K562 (cell line): ENCODE measurements at regions not wholly inside any gene's neighbourhood (a gene's known extent, or its start where the extent isn't known, plus 50 kb on each side); places are given as distances from the start of the nearest gene placed in this dataset.

Experiments
- ATAC-seq: fragments of 200-7000 bp; cut with Tn5 transposase; 3 replicates; pipeline ENCODE4 v1.9.1; 2020; ENCODE audit warnings: moderate library complexity
- BruUV-seq: library from RNA; stranded (reverse); fragments of 400-500 nt; replicated peaks from 2 replicates; lab custom pipeline; 2021; lab: Mats Ljungman, UMichigan
- CTCF ChIA-PET: fragments of 300-600 bp; formaldehyde crosslinking; extraction: SDS; loops from one replicate; lab custom pipeline; 2021; ENCODE audit warnings: low intra/inter-chr PET ratio; lab: Yijun Ruan, JAX
- POLR2A ChIA-PET: fragments of 300-600, 350-650 bp; sonication (Branson Sonifier 250); formaldehyde crosslinking; extraction: SDS; loops from one replicate; lab custom pipeline; 2021; ENCODE audit warnings: antibody characterized with exemption, inconsistent platforms; lab: Yijun Ruan, JAX
- DNase-seq, 4 experiments: peaks; one replicate each; pipeline versions ENCODE4 v3.0.0 to v3.0.0-alpha.2; 2011 to 2018; ENCODE audit warnings: low spot score in 3 of 4, mixed read lengths in 3 of 4; ENCODE audit errors: extremely low read depth in 1 of 4
- FAIRE-seq: peaks from 2 replicates; lab custom pipeline; 2011; peaks lifted over from hg19 to GRCh38; lab: Jason Lieb, UNC
- H2AFZ ChIP-seq: 2 replicates; pipeline ENCODE4 v1.6.0; 2011; ENCODE audit warnings: low read depth, low read length, control low read depth, inconsistent platforms
- H3K27ac ChIP-seq: fragments of 200-600 bp; 3 replicates; pipeline ENCODE4 v1.8.0; 2011; ENCODE audit warnings: low read depth, mild to moderate bottlenecking, control low read depth, inconsistent platforms, low read length, moderate library complexity, mixed read lengths; ENCODE audit errors: extremely low read depth
- H3K27me3 ChIP-seq, 2 experiments: fragments of 300-600 bp in 1 of 2; 2 replicates in 1 of 2; 3 replicates in 1 of 2; pipeline versions ENCODE4 v1.6.0 to v1.8.0; 2011; ENCODE audit warnings: inconsistent platforms in 2 of 2, low read length in 2 of 2, mild to moderate bottlenecking in 1 of 2, mixed read lengths in 1 of 2, moderate library complexity in 1 of 2; ENCODE audit not compliant: control insufficient read depth in 2 of 2, insufficient read depth in 2 of 2
- H3K36me3 ChIP-seq: fragments of 300-600 bp; 3 replicates; pipeline ENCODE4 v1.8.0; 2011; ENCODE audit warnings: mild to moderate bottlenecking, low read length, inconsistent platforms; ENCODE audit not compliant: control insufficient read depth, insufficient read depth
- H3K4me1 ChIP-seq, 2 experiments: fragments of 200-600 bp in 1 of 2; replicated peaks in 1 of 2; 2 replicates in 1 of 2; 3 replicates in 1 of 2; pipeline versions ENCODE4 v1.5.1 to v1.8.0; 2011; ENCODE audit warnings: inconsistent platforms in 2 of 2, low read length in 2 of 2, mild to moderate bottlenecking in 1 of 2, mixed read lengths in 1 of 2, moderate library complexity in 1 of 2; ENCODE audit not compliant: control insufficient read depth in 2 of 2, insufficient read depth in 2 of 2
- H3K4me2 ChIP-seq: 2 replicates; pipeline ENCODE4 v1.6.1; 2011; ENCODE audit warnings: low read length, control low read depth, inconsistent platforms, mixed read lengths; ENCODE audit not compliant: insufficient read depth
- H3K4me3 ChIP-seq: fragments of 200-600 bp; sonication (generic), shearing (Covaris generic); 2 replicates; pipeline ENCODE4 v1.5.1; 2016; ENCODE audit warnings: control low read depth, inconsistent platforms
- H3K79me2 ChIP-seq: fragments of 200-600 bp; 3 replicates; pipeline ENCODE4 v1.8.0; 2011; ENCODE audit warnings: low read length, inconsistent platforms; ENCODE audit not compliant: control insufficient read depth, insufficient read depth
- H3K9ac ChIP-seq, 2 experiments: 2 replicates each; pipeline versions ENCODE4 v1.6.0 to v1.6.1; 2011; ENCODE audit warnings: low read depth in 2 of 2, low read length in 2 of 2, control low read depth in 1 of 2, inconsistent platforms in 1 of 2, mild to moderate bottlenecking in 1 of 2, mixed read lengths in 1 of 2; ENCODE audit not compliant: insufficient read depth in 1 of 2
- H3K9me1 ChIP-seq: one replicate; pipeline ENCODE4 v1.6.0; 2011; ENCODE audit warnings: inconsistent platforms, mild to moderate bottlenecking, low read length, moderate library complexity; ENCODE audit not compliant: control insufficient read depth, insufficient read depth
- H3K9me3 ChIP-seq: replicated peaks from 2 replicates; pipeline ENCODE4 v1.5.1; 2011; ENCODE audit warnings: low read depth, low read length, inconsistent platforms; ENCODE audit not compliant: control insufficient read depth, insufficient read depth
- H4K20me1 ChIP-seq: replicated peaks from 2 replicates; pipeline ENCODE4 v1.6.1; 2011; ENCODE audit warnings: low read length, inconsistent platforms, mixed read lengths; ENCODE audit not compliant: control insufficient read depth, insufficient read depth
- CTCFL ChIP-seq: IDR thresholded peaks from 2 replicates; pipeline ENCODE4 v1.6.1; 2011; ENCODE audit warnings: borderline replicate concordance, low read depth, mild to moderate bottlenecking, moderate library complexity, low read length; ENCODE audit not compliant: insufficient read depth, poor library complexity, severe bottlenecking
- DLX4 ChIP-seq: fragments of 250-450 bp; sonication (Bioruptor Pico); IDR thresholded peaks from 2 replicates; pipeline ENCODE4 v1.6.1; 2021; ENCODE audit warnings: mild to moderate bottlenecking
- DPF2 ChIP-seq: fragments of 450-650 bp; IDR thresholded peaks from 2 replicates; pipeline ENCODE4 v1.6.1; 2016
- EP400 ChIP-seq: fragments of 450-650 bp; IDR thresholded peaks from 2 replicates; pipeline ENCODE4 v1.6.1; 2017; ENCODE audit warnings: antibody characterized with exemption, mild to moderate bottlenecking, moderate library complexity
- EZH2 ChIP-seq: IDR thresholded peaks from 2 replicates; pipeline ENCODE4 v1.6.1; 2012; ENCODE audit warnings: low read depth, mild to moderate bottlenecking, inconsistent platforms, low read length, borderline replicate concordance
- MYNN ChIP-seq, 2 experiments: sonication (generic); formaldehyde crosslinking in 1 of 2; IDR thresholded peaks; 2 replicates each; pipeline versions ENCODE4 v1.5.0 to v1.6.1; 2016 to 2020; ENCODE audit warnings: antibody characterized with exemption in 1 of 2, missing genetic modification reagents in 1 of 2
- NFE2L1 ChIP-seq: fragments of 450-650 bp; IDR thresholded peaks from 2 replicates; pipeline ENCODE4 v1.6.1; 2016; ENCODE audit warnings: missing genetic modification characterization, low read depth, mild to moderate bottlenecking, missing compliant biosample characterization, moderate library complexity, borderline replicate concordance
- NFIC ChIP-seq: fragments of 450-650 bp; IDR thresholded peaks from 2 replicates; pipeline ENCODE4 v1.6.1; 2017; ENCODE audit warnings: mild to moderate bottlenecking, inconsistent platforms
- SPI1 ChIP-seq: IDR thresholded peaks from 2 replicates; pipeline ENCODE4 v1.6.1; 2011; ENCODE audit warnings: low read depth, low read length, control low read depth, borderline replicate concordance
- TCF15 ChIP-seq: fragments of 250-450 bp; sonication (Bioruptor Pico); IDR thresholded peaks from 2 replicates; pipeline ENCODE4 v1.8.0; 2022; ENCODE audit warnings: moderate library complexity, mild to moderate bottlenecking, inconsistent platforms
- ZFP1 ChIP-seq: fragments of 450-650 bp; formaldehyde crosslinking; IDR thresholded peaks from 2 replicates; pipeline ENCODE4 v1.4.0; 2020; ENCODE audit warnings: mild to moderate bottlenecking, mixed read lengths
- WGBS: fragments of 100-300 bp; shearing (Covaris generic); methylation state at CpG from one replicate; pipeline ENCODE4 v1.1.6; 2016; ENCODE audit warnings: low coverage, mixed read lengths; ENCODE audit not compliant: insufficient coverage; ENCODE audit errors: missing lambda C conversion rate; 5-methylcytosine and 5-hydroxymethylcytosine counted together
- in situ Hi-C: fragments of 300-500 bp; cut with MboI; formaldehyde crosslinking; loops from 4 replicates; pipeline ENCODE4 v1.15.0; 2018; ENCODE audit warnings: inconsistent platforms, mixed read lengths
- intact Hi-C: fragments of 100-400 bp; cut with micrococcal nuclease; formaldehyde crosslinking; loops from 2 replicates; pipeline ENCODE4 v1.14.2; 2022

GRCh38 chr11:44483919-44484610 lies 81.4 kb upstream of the CD82 start:
- POLR2A ChIA-PET: no interaction called here
- Histone ChIP-seq H4K20me1 (no peaks in the 10 kb centered on the region), H2AFZ (no peak overlapping the region), H3K36me3 (no peaks in the 10 kb centered on the region), H3K27me3 (peaks cover 0 to 6% of the 10 kb centered on the region in 2 experiments; a peak in 2 of 5 replicates), H3K27ac (no peak overlapping the region), H3K79me2 (no peaks in the 10 kb centered on the region), H3K9me1 (no peaks in the 10 kb centered on the region), H3K9ac (no peak overlapping the region), H3K4me2 (no peak overlapping the region), H3K9me3 (no peaks in the 10 kb centered on the region), H3K4me1 (no peaks in the 10 kb centered on the region), H3K4me3 (no peak overlapping the region)
- CTCF ChIA-PET: interaction anchor here (0.6 to 1.6 kb wide), 4 partner anchors 186 to 351 kb away, joined by 3 to 6 read pairs (median 4); no protein-coding TSS in a partner anchor
- BruUV-seq: no TSS peak
- WGBS: 15% methylated on average over 10 of the region's 10 CpGs
- in situ Hi-C loops (no loop called here), intact Hi-C loops (no loop called here)
- FAIRE-seq (peak; percentile 23), DNase-seq (peak; percentile 39 to 47 (median 40)), ATAC-seq (peak; percentile 75)
- TF ChIP-seq EZH2 (no peak), DPF2 (no peak), EP400 (no peak), CTCFL (peak; percentile 54), DLX4 (CRISPR knock-in tag) (no peak), ZFP1 (CRISPR knock-in tag) (no peak), TCF15 (CRISPR knock-in tag) (no peak), SPI1 (no peak), NFE2L1 (tag) (no peak), NFIC (no peak), MYNN (IDR thresholded peaks at IDR 0.05) (no peak), MYNN (CRISPR knock-in tag; IDR thresholded peaks at IDR 0.05) (no peak)
